ENCODE measurements at regions not wholly inside any gene's neighbourhood (a gene's known extent, or its start where the extent isn't known, plus 50 kb on each side); places are given as distances from the start of the nearest gene placed in this dataset.

DNA sequence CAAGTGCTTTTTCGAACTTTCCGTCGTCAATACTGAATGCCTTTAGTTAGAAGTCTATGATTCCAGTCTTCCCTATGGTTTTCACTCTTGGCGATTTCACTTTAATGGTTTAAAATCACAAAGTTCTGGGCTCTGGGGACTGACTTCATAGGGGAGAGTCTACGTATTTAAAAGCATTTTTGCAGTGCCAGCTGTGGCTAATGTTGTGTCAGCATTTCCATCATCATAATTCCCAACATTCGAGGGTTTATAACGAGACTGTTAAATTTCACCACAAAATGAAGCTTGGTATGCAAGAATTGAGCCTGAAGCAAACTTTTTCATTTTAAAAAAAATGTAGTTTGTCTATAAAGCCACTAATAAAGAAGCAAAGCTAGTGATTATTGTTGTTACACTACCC lies 242.7 kb downstream of the SOX4 start:
- DNase-seq (ENCODE audit: extremely low spot score, unreplicated experiment) = no peak
- H3K27ac Mint-ChIP-seq = peak overlapping the region; percentile 36
- peak overlapping the region; percentile 26 for H3K4me3 Mint-ChIP-seq
- H3K4me1 Mint-ChIP-seq (ENCODE audit: unreplicated experiment) = peaks cover 30% of the 10 kb centered on the region
- no peaks in the 10 kb centered on the region for H3K9me3 Mint-ChIP-seq
- H3K36me3 Mint-ChIP-seq = peaks cover 14% of the 10 kb centered on the region
- H3K27me3 Mint-ChIP-seq = no peaks in the 10 kb centered on the region
- TF ChIP-seq, protein P1, sequence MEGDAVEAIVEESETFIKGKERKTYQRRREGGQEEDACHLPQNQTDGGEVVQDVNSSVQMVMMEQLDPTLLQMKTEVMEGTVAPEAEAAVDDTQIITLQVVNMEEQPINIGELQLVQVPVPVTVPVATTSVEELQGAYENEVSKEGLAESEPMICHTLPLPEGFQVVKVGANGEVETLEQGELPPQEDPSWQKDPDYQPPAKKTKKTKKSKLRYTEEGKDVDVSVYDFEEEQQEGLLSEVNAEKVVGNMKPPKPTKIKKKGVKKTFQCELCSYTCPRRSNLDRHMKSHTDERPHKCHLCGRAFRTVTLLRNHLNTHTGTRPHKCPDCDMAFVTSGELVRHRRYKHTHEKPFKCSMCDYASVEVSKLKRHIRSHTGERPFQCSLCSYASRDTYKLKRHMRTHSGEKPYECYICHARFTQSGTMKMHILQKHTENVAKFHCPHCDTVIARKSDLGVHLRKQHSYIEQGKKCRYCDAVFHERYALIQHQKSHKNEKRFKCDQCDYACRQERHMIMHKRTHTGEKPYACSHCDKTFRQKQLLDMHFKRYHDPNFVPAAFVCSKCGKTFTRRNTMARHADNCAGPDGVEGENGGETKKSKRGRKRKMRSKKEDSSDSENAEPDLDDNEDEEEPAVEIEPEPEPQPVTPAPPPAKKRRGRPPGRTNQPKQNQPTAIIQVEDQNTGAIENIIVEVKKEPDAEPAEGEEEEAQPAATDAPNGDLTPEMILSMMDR (conservative IDR thresholded peaks at IDR 0.05) = no peak

GRCh38 chr6:21836772-21837425 lies 243.3 kb downstream of the SOX4 start:
- H3K36me3 Mint-ChIP-seq = peaks cover 11% of the 10 kb centered on the region

DNA sequence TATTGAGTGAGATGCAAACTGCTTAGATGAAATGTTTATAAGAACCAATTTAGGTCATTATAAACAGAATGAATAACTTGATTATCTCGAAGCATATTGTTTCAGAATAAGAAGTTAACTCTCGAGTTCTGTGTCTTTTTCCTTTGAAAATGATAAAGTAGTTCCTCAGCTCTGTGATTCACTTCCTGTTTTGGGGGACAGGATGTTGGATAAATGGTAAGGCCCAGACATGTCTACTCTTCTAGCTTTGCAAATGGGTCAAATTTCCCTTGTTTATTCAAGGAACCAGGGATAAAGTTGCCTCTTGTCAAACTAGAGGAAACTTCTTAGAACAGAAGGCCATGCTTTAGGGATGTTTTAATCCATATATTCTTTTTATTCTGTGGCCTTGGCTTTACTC lies 246.9 kb downstream of the SOX4 start:
- no peak for DNase-seq (ENCODE audit: extremely low spot score, unreplicated experiment)
- Mint-ChIP-seq H3K9me3 (no peaks in the 10 kb centered on the region), H3K27me3 (no peaks in the 10 kb centered on the region), H3K4me1 (ENCODE audit: unreplicated experiment) (peaks cover 44% of the 10 kb centered on the region), H3K4me3 (no peak overlapping the region), H3K36me3 (peaks cover 10% of the 10 kb centered on the region), H3K27ac (no peak overlapping the region)
- TF ChIP-seq, protein P1 (conservative IDR thresholded peaks at IDR 0.05) = no peak

More at GRCh38 chr6:21836772-21837425, 243.3 kb downstream of the SOX4 start:
- H3K4me1 Mint-ChIP-seq (ENCODE audit: unreplicated experiment) = peaks cover 24% of the 10 kb centered on the region
- TF ChIP-seq, protein P1 (conservative IDR thresholded peaks at IDR 0.05) = no peak
- H3K4me3 Mint-ChIP-seq = no peak overlapping the region
- no peak overlapping the region for H3K27ac Mint-ChIP-seq
- H3K27me3 Mint-ChIP-seq = no peaks in the 10 kb centered on the region
- DNase-seq (ENCODE audit: extremely low spot score, unreplicated experiment) = no peak
- no peaks in the 10 kb centered on the region for H3K9me3 Mint-ChIP-seq

GRCh38 chr6:21842875-21843645 lies 249.5 kb downstream of the SOX4 start:
- TF ChIP-seq, protein P1 (conservative IDR thresholded peaks at IDR 0.05) = no peak
- H3K9me3 Mint-ChIP-seq = no peaks in the 10 kb centered on the region
- no peak overlapping the region for H3K27ac Mint-ChIP-seq
- no peak overlapping the region for H3K4me3 Mint-ChIP-seq
- peaks cover 13% of the 10 kb centered on the region for H3K36me3 Mint-ChIP-seq
- no peaks in the 10 kb centered on the region for H3K27me3 Mint-ChIP-seq
- no peak for DNase-seq (ENCODE audit: extremely low spot score, unreplicated experiment)
- peaks cover 49% of the 10 kb centered on the region for H3K4me1 Mint-ChIP-seq (ENCODE audit: unreplicated experiment)

GRCh38 chr6:21844120-21844917 lies 250.8 kb downstream of the SOX4 start:
- peaks cover 20% of the 10 kb centered on the region for H3K36me3 Mint-ChIP-seq
- H3K27me3 Mint-ChIP-seq = no peaks in the 10 kb centered on the region
- TF ChIP-seq, protein P1 (conservative IDR thresholded peaks at IDR 0.05) = no peak
- DNase-seq (ENCODE audit: extremely low spot score, unreplicated experiment) = no peak
- no peak overlapping the region for H3K4me3 Mint-ChIP-seq
- peak overlapping the region; percentile 27 for H3K27ac Mint-ChIP-seq
- peaks cover 6% of the 10 kb centered on the region for H3K9me3 Mint-ChIP-seq
- H3K4me1 Mint-ChIP-seq (ENCODE audit: unreplicated experiment) = peaks cover 56% of the 10 kb centered on the region

Measured in type B pancreatic cell (in vitro differentiated cells).